Neural cell (in vitro differentiated cells): ENCODE measurements at regions not wholly inside any gene's neighbourhood (a gene's known extent, or its start where the extent isn't known, plus 50 kb on each side); places are given as distances from the start of the nearest gene placed in this dataset.

ENCODE experiments used
- H2AFZ ChIP-seq: fragments of 200-600, 300-800 bp; sonication (generic), shearing (Covaris generic); 2 replicates; pipeline ENCODE4 v1.6.0; 2014; ENCODE audit warnings: low read depth, mild to moderate bottlenecking, antibody characterized with exemption, low read length, moderate library complexity
- H3F3A ChIP-seq: fragments of 200-600 bp; shearing (Covaris generic); 2 replicates; pipeline ENCODE4 v1.6.1; 2016; ENCODE audit warnings: mild to moderate bottlenecking, moderate library complexity, mixed read lengths, antibody characterized with exemption, low read length; ENCODE audit not compliant: insufficient read depth, poor library complexity, severe bottlenecking
- H3K27ac ChIP-seq: fragments of 200-600, 300-800 bp; sonication (generic), shearing (Covaris generic); 2 replicates; pipeline ENCODE4 v1.5.1; 2014; ENCODE audit warnings: mild to moderate bottlenecking, low read length, moderate library complexity
- H3K27me3 ChIP-seq: fragments of 300-800, 200-600 bp; sonication (generic), shearing (Covaris generic); 2 replicates; pipeline ENCODE4 v1.6.0; 2014; ENCODE audit warnings: mild to moderate bottlenecking, low read depth, low read length, moderate library complexity; ENCODE audit not compliant: insufficient read depth
- H3K36me3 ChIP-seq: fragments of 300-800, 200-600 bp; sonication (generic), shearing (Covaris generic); 2 replicates; pipeline ENCODE4 v1.5.1; 2014; ENCODE audit warnings: mild to moderate bottlenecking, antibody characterized with exemption, low read length, moderate library complexity; ENCODE audit not compliant: insufficient read depth
- H3K4me2 ChIP-seq: fragments of 300-800, 200-600 bp; sonication (generic), shearing (Covaris generic); 2 replicates; pipeline ENCODE4 v1.6.0; 2014; ENCODE audit warnings: mild to moderate bottlenecking, low read length
- H3K4me3 ChIP-seq: fragments of 300-800, 200-600 bp; sonication (generic), shearing (Covaris generic); 2 replicates; pipeline ENCODE4 v1.5.1; 2014; ENCODE audit warnings: mild to moderate bottlenecking, low read length, moderate library complexity
- H3K79me2 ChIP-seq: fragments of 200-600 bp; shearing (Covaris generic); replicated peaks from 2 replicates; pipeline ENCODE4 v1.6.0; 2014; ENCODE audit warnings: mild to moderate bottlenecking, low read length, moderate library complexity; ENCODE audit not compliant: insufficient read depth
- H3K9ac ChIP-seq: fragments of 300-800, 200-600 bp; sonication (generic), shearing (Covaris generic); 2 replicates; pipeline ENCODE4 v1.6.1; 2016; ENCODE audit warnings: mild to moderate bottlenecking, low read length, mixed read lengths
- H3K9me2 ChIP-seq: fragments of 200-600 bp; shearing (Covaris generic); 2 replicates; pipeline ENCODE4 v1.6.1; 2016; ENCODE audit warnings: mild to moderate bottlenecking, low read length, mixed read lengths; ENCODE audit not compliant: insufficient read depth
- H3K9me3 ChIP-seq: fragments of 200-600, 300-800 bp; sonication (generic), shearing (Covaris generic); 2 replicates; pipeline ENCODE4 v1.6.1; 2016; ENCODE audit warnings: mild to moderate bottlenecking, mixed run types, low read length, moderate library complexity, mixed read lengths
- H4K20me1 ChIP-seq: fragments of 200-600 bp; shearing (Covaris generic); 2 replicates; pipeline ENCODE4 v1.6.1; 2016; ENCODE audit warnings: mild to moderate bottlenecking, mixed run types; ENCODE audit not compliant: insufficient read depth
- EP300 ChIP-seq: fragments of 450-650 bp; conservative IDR thresholded peaks from 2 replicates; pipeline ENCODE4 v1.6.1; 2014; ENCODE audit warnings: antibody characterized with exemption, mild to moderate bottlenecking, moderate library complexity; ENCODE audit not compliant: poor library complexity, severe bottlenecking
- EZH2 ChIP-seq: fragments of 200-600, 300-800 bp; shearing (Covaris generic), sonication (generic); IDR thresholded peaks from 2 replicates; pipeline ENCODE4 v1.6.1; 2014; ENCODE audit warnings: antibody characterized with exemption, low read length, borderline replicate concordance, mild to moderate bottlenecking; ENCODE audit not compliant: insufficient read depth, poor library complexity, severe bottlenecking
- MXI1 ChIP-seq: fragments of 450-650 bp; conservative IDR thresholded peaks from 2 replicates; pipeline ENCODE4 v1.6.1; 2014; ENCODE audit warnings: antibody characterized with exemption, mild to moderate bottlenecking; ENCODE audit not compliant: poor library complexity, severe bottlenecking
- POLR2AphosphoS5 ChIP-seq: IDR thresholded peaks from 2 replicates; pipeline ENCODE4 v1.6.1; 2012
- RAD21 ChIP-seq: fragments of 450-650 bp; conservative IDR thresholded peaks from 2 replicates; pipeline ENCODE4 v1.6.1; 2014; ENCODE audit warnings: antibody characterized with exemption, mild to moderate bottlenecking, moderate library complexity
- REST ChIP-seq: IDR thresholded peaks from 2 replicates; pipeline ENCODE4 v1.6.1; 2012; ENCODE audit warnings: borderline replicate concordance
- SMC3 ChIP-seq: fragments of 450-650 bp; conservative IDR thresholded peaks from 2 replicates; pipeline ENCODE4 v1.6.1; 2014; ENCODE audit warnings: antibody characterized with exemption, mild to moderate bottlenecking, moderate library complexity; ENCODE audit not compliant: poor library complexity
- TAF1 ChIP-seq: IDR thresholded peaks from 2 replicates; pipeline ENCODE4 v1.6.1; 2012; ENCODE audit warnings: low read depth
- TF ChIP-seq, protein P1 (sequence below): fragments of 450-650 bp; IDR thresholded peaks from 2 replicates; pipeline ENCODE4 v1.5.1; 2014; ENCODE audit warnings: antibody characterized with exemption, mild to moderate bottlenecking, moderate library complexity; ENCODE audit not compliant: poor library complexity, severe bottlenecking

GRCh38 chr6:154613137-154613676 lies 102.7 kb upstream of the CNKSR3 start:
- Histone ChIP-seq H2AFZ (no peak overlapping the region), H3K4me3 (no peak overlapping the region), H3K79me2 (no peaks in the 10 kb centered on the region), H3K4me2 (no peak overlapping the region), H3F3A (no peaks in the 10 kb centered on the region), H3K9me3 (no peaks in the 10 kb centered on the region), H4K20me1 (no peaks in the 10 kb centered on the region), H3K27me3 (no peaks in the 10 kb centered on the region), H3K27ac (no peak overlapping the region), H3K36me3 (no peaks in the 10 kb centered on the region), H3K9me2 (no peaks in the 10 kb centered on the region), H3K9ac (no peak overlapping the region)
- no peak for TF ChIP-seq POLR2AphosphoS5
- no peak for TF ChIP-seq EZH2
- TF ChIP-seq TAF1: no peak
- TF ChIP-seq, protein P1, sequence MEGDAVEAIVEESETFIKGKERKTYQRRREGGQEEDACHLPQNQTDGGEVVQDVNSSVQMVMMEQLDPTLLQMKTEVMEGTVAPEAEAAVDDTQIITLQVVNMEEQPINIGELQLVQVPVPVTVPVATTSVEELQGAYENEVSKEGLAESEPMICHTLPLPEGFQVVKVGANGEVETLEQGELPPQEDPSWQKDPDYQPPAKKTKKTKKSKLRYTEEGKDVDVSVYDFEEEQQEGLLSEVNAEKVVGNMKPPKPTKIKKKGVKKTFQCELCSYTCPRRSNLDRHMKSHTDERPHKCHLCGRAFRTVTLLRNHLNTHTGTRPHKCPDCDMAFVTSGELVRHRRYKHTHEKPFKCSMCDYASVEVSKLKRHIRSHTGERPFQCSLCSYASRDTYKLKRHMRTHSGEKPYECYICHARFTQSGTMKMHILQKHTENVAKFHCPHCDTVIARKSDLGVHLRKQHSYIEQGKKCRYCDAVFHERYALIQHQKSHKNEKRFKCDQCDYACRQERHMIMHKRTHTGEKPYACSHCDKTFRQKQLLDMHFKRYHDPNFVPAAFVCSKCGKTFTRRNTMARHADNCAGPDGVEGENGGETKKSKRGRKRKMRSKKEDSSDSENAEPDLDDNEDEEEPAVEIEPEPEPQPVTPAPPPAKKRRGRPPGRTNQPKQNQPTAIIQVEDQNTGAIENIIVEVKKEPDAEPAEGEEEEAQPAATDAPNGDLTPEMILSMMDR: no peak
- TF ChIP-seq EP300: no peak
- no peak for TF ChIP-seq REST
- no peak for TF ChIP-seq RAD21
- no peak for TF ChIP-seq SMC3
- TF ChIP-seq MXI1: no peak

- Histone ChIP-seq H3K27ac (no peak overlapping the region), H3K9me3 (no peaks in the 10 kb centered on the region), H3K27me3 (no peaks in the 10 kb centered on the region), H3K4me2 (no peak overlapping the region), H3K4me3 (no peak overlapping the region), H3K36me3 (no peaks in the 10 kb centered on the region), H3K9me2 (no peaks in the 10 kb centered on the region), H3K9ac (no peak overlapping the region), H3F3A (no peaks in the 10 kb centered on the region), H4K20me1 (no peaks in the 10 kb centered on the region), H3K79me2 (no peaks in the 10 kb centered on the region), H2AFZ (no peak overlapping the region)
- TF ChIP-seq TAF1 (no peak), REST (no peak), SMC3 (no peak), EP300 (no peak), POLR2AphosphoS5 (no peak), MXI1 (no peak), EZH2 (no peak)
Observed at GRCh38 chr6:154614101-154614500, 103.6 kb upstream of the CNKSR3 start.
